ENCODE measurements at regions not wholly inside any gene's neighbourhood (a gene's known extent, or its start where the extent isn't known, plus 50 kb on each side); places are given as distances from the start of the nearest gene placed in this dataset.

DNA sequence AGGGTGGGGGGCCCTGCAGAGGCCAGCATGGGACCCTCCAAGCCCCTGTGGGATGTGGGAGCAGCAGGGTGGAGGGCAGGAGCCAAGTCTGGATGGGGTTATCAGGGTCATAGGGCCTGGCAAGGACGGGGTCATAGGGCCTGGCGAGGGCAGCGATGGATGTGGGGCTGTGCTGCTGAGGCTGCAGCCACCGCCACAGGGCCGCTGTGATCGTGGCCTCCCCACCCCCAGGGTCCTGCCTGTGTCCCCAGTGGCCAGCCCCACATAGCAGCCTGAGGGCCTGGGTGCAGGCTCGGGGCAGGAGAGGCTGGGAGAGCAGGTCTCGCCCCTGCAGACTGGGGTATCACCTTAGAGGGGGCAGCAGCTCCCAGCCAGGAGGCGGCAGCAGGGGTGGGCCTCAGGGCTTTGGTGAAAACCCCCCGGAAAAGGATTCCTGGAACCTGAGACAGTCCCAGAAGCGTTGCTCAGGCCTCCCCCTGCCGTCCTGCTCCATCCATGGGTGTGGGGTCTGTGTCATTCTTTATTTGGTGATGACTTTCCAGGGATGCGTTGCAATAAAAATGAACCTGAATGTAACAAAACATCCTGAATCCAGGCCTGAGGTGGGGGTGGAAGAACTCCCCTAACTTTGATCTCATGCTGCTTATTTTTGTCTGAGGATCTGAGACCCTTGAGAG is 107.3 kb upstream of the SHH start:
- H3K36me3 ChIP-seq = no peaks in the 10 kb centered on the region
- ATAC-seq (ENCODE audit: low FRiP score in 2 of 2) = peak in 1 of 2 donors; percentile 2
- H3K9me3 ChIP-seq = no peaks in the 10 kb centered on the region
- H3K4me1 ChIP-seq = peaks cover 0 to 13% (median 5%) of the 10 kb centered on the region in 4 donors
- 77 to 80% methylated on average over 10 to 13 of the region's 13 CpGs for WGBS, 2 donors
- no peak overlapping the region for H3K4me3 ChIP-seq
- no peaks in the 10 kb centered on the region for H3K27me3 ChIP-seq
- TF ChIP-seq POLR2AphosphoS5 (IDR thresholded peaks at IDR 0.05) = no peak
- TF ChIP-seq EP300 (IDR thresholded peaks at IDR 0.05) = no peak
- TF ChIP-seq POLR2A (IDR thresholded peaks at IDR 0.05) = no peak
- TF ChIP-seq, protein P1, sequence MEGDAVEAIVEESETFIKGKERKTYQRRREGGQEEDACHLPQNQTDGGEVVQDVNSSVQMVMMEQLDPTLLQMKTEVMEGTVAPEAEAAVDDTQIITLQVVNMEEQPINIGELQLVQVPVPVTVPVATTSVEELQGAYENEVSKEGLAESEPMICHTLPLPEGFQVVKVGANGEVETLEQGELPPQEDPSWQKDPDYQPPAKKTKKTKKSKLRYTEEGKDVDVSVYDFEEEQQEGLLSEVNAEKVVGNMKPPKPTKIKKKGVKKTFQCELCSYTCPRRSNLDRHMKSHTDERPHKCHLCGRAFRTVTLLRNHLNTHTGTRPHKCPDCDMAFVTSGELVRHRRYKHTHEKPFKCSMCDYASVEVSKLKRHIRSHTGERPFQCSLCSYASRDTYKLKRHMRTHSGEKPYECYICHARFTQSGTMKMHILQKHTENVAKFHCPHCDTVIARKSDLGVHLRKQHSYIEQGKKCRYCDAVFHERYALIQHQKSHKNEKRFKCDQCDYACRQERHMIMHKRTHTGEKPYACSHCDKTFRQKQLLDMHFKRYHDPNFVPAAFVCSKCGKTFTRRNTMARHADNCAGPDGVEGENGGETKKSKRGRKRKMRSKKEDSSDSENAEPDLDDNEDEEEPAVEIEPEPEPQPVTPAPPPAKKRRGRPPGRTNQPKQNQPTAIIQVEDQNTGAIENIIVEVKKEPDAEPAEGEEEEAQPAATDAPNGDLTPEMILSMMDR (IDR thresholded peaks at IDR 0.05) = no peak
- H3K27ac ChIP-seq = no peak overlapping the region
- peak in 1 of 2 donors; percentile 11 for DNase-seq

DNA sequence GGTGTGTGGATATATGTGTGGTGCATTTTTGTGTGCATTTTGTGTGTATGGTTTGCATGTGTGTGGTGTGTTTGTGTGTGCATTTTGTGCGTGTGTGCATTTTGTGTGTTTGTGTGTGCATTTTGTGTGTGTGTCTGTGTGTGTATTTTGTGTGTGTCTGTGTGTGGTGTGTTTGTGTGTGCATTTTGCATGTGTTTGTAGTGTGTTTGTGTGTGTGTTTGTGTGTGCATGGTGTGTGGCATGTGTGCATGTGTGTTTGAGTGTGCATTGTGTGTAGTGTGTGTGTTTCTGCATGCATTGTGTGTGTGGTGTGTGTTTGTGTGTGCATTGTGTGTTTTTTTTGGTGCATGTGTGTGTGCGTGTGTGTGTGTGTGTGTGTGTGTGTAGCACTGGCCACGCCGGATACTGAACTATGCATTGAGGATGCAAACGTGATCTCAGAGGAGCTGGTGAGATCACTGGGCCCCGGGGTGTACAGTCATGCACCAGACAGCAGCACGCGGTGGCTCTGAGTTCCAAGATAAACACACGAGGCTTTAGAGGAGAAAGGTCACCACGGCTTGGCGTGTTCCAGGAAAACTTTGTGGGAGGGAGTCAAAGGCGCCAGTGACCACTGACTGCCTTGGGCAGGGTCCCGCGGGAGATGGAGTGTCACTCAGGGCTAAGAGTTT is 106.6 kb upstream of the SHH start:
- 42 to 54% methylated on average over 11 to 14 of the region's 14 CpGs for WGBS, 2 donors
- H3K36me3 ChIP-seq = no peaks in the 10 kb centered on the region
- peak in 1 of 2 donors; percentile 27 for TF ChIP-seq POLR2AphosphoS5 (IDR thresholded peaks at IDR 0.05)
- no peak for TF ChIP-seq POLR2A (IDR thresholded peaks at IDR 0.05)
- TF ChIP-seq, protein P1 (IDR thresholded peaks at IDR 0.05) = no peak
- TF ChIP-seq EP300 (IDR thresholded peaks at IDR 0.05) = no peak
- DNase-seq = peak in 1 of 2 donors; percentile 63
- no peaks in the 10 kb centered on the region for H3K9me3 ChIP-seq
- H3K27me3 ChIP-seq = no peaks in the 10 kb centered on the region
- no peak overlapping the region for H3K27ac ChIP-seq
- no peak overlapping the region for H3K4me3 ChIP-seq
- peaks cover 0 to 13% (median 5%) of the 10 kb centered on the region in 4 donors for H3K4me1 ChIP-seq
- ATAC-seq (ENCODE audit: low FRiP score in 2 of 2) = peak; percentile 56 to 64

DNA sequence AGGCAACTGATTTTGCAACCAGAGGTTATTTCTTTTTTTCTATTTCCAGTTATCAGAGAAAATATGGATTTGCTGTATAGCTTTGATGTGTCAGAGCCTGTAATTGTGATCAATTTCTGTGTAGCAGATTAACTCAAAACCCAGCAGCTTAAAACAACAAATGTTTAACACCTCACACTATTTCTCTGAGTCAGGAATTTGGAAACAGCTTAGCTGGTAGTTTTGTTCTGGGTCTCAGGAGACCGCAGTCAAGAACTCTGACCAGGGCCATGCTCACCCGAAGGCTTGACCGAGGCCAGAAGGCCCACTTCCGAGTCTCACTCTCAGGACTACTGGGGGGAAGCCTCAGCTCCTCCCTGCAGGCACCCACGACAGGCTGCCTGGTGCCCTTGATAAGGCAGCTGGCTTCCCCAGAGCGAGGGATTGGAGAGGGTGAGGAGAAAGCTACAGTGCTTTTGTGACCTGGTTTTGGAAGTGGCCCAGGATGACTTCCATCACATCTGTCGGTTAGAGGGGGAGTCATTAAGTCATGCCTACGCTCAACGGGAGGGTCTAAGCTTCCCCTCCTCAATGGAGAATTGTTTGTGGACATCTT is 105.7 kb upstream of the SHH start:
- no peak for ATAC-seq (ENCODE audit: low FRiP score in 2 of 2)
- peaks cover 0 to 13% (median 5%) of the 10 kb centered on the region in 4 donors for H3K4me1 ChIP-seq
- TF ChIP-seq POLR2A (IDR thresholded peaks at IDR 0.05) = no peak
- TF ChIP-seq EP300 (IDR thresholded peaks at IDR 0.05) = no peak
- TF ChIP-seq, protein P1 (IDR thresholded peaks at IDR 0.05) = no peak
- TF ChIP-seq POLR2AphosphoS5 (IDR thresholded peaks at IDR 0.05) = no peak
- H3K36me3 ChIP-seq = no peaks in the 10 kb centered on the region
- DNase-seq = peak in 1 of 2 donors; percentile 15
- H3K4me3 ChIP-seq = no peak overlapping the region
- H3K27me3 ChIP-seq = no peaks in the 10 kb centered on the region
- 64 to 69% methylated on average over 9 of the region's 9 CpGs for WGBS, 2 donors
- H3K9me3 ChIP-seq = no peaks in the 10 kb centered on the region
- H3K27ac ChIP-seq = no peak overlapping the region

DNA sequence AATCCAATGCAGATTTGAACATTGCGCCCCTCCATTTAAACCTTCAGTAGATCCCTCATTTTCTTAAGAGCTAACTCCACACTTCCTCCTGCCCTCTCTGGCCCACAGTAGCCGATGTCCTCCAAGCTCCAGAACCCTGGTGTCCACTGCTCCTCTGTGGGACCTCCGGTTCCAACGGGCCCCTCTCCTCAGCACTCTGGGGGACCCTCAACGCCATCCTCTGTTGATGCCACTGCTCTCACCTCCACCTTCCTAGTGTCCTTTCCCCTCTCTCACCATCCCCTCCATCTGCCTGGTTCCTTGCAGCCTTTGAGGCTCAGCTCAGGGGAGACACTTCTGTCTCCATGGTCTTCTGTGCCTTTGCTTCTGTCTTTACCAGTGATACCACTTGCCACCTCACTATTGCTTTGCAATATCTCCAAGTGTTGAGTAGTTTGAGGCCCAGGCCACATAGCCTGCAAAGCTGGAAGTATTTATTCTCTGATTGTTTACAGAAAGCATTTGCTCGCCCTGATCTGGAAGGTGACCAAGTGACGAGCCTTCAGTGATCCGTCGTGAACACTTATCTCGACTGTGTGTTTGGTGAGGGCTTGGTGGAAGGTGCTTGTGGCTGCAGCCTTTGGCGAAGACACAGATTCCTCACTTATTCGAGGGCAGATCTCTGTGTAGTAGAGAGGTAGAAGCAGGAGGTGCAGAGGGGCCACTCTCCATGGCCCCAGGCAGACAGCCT is 104.8 kb upstream of the SHH start:
- ATAC-seq (ENCODE audit: low FRiP score in 2 of 2) (no peak), DNase-seq (peak in 1 of 2 donors; percentile 18)
- peaks cover 0 to 9% (median 5%) of the 10 kb centered on the region in 4 donors for H3K4me1 ChIP-seq
- H3K4me3 ChIP-seq = no peak overlapping the region
- no peak overlapping the region for H3K27ac ChIP-seq
- TF ChIP-seq, protein P1 (IDR thresholded peaks at IDR 0.05) = no peak
- TF ChIP-seq POLR2A (IDR thresholded peaks at IDR 0.05) (no peak), EP300 (IDR thresholded peaks at IDR 0.05) (no peak), POLR2AphosphoS5 (IDR thresholded peaks at IDR 0.05) (no peak)
- no peaks in the 10 kb centered on the region for H3K9me3 ChIP-seq
- H3K27me3 ChIP-seq = no peaks in the 10 kb centered on the region
- no peaks in the 10 kb centered on the region for H3K36me3 ChIP-seq
- WGBS, 2 donors = 60 to 68% methylated on average over 12 of the region's 12 CpGs

Data from upper lobe of left lung (tissue), 6 donors.